K562 (cell line): ENCODE measurements at regions not wholly inside any gene's neighbourhood (a gene's known extent, or its start where the extent isn't known, plus 50 kb on each side); places are given as distances from the start of the nearest gene placed in this dataset.

Source experiments
- ATAC-seq: fragments of 200-7000 bp; cut with Tn5 transposase; 3 replicates; pipeline ENCODE4 v1.9.1; 2020; ENCODE audit warnings: moderate library complexity
- BruUV-seq: library from RNA; stranded (reverse); fragments of 400-500 nt; replicated peaks from 2 replicates; lab custom pipeline; 2021; lab: Mats Ljungman, UMichigan
- CTCF ChIA-PET: fragments of 300-600 bp; formaldehyde crosslinking; extraction: SDS; loops from one replicate; lab custom pipeline; 2021; ENCODE audit warnings: low intra/inter-chr PET ratio; lab: Yijun Ruan, JAX
- POLR2A ChIA-PET: fragments of 300-600, 350-650 bp; sonication (Branson Sonifier 250); formaldehyde crosslinking; extraction: SDS; loops from one replicate; lab custom pipeline; 2021; ENCODE audit warnings: antibody characterized with exemption, inconsistent platforms; lab: Yijun Ruan, JAX
- DNase-seq, 4 experiments: peaks; one replicate each; pipeline versions ENCODE4 v3.0.0 to v3.0.0-alpha.2; 2011 to 2018; ENCODE audit warnings: low spot score in 3 of 4, mixed read lengths in 3 of 4; ENCODE audit errors: extremely low read depth in 1 of 4
- FAIRE-seq: peaks from 2 replicates; lab custom pipeline; 2011; peaks lifted over from hg19 to GRCh38; lab: Jason Lieb, UNC
- H2AFZ ChIP-seq: 2 replicates; pipeline ENCODE4 v1.6.0; 2011; ENCODE audit warnings: low read depth, low read length, control low read depth, inconsistent platforms
- H3K27ac ChIP-seq: fragments of 200-600 bp; 3 replicates; pipeline ENCODE4 v1.8.0; 2011; ENCODE audit warnings: low read depth, mild to moderate bottlenecking, control low read depth, inconsistent platforms, low read length, moderate library complexity, mixed read lengths; ENCODE audit errors: extremely low read depth
- H3K27me3 ChIP-seq, 2 experiments: fragments of 300-600 bp in 1 of 2; 2 replicates in 1 of 2; 3 replicates in 1 of 2; pipeline versions ENCODE4 v1.6.0 to v1.8.0; 2011; ENCODE audit warnings: inconsistent platforms in 2 of 2, low read length in 2 of 2, mild to moderate bottlenecking in 1 of 2, mixed read lengths in 1 of 2, moderate library complexity in 1 of 2; ENCODE audit not compliant: control insufficient read depth in 2 of 2, insufficient read depth in 2 of 2
- H3K36me3 ChIP-seq: fragments of 300-600 bp; 3 replicates; pipeline ENCODE4 v1.8.0; 2011; ENCODE audit warnings: mild to moderate bottlenecking, low read length, inconsistent platforms; ENCODE audit not compliant: control insufficient read depth, insufficient read depth
- H3K4me1 ChIP-seq, 2 experiments: fragments of 200-600 bp in 1 of 2; replicated peaks in 1 of 2; 2 replicates in 1 of 2; 3 replicates in 1 of 2; pipeline versions ENCODE4 v1.5.1 to v1.8.0; 2011; ENCODE audit warnings: inconsistent platforms in 2 of 2, low read length in 2 of 2, mild to moderate bottlenecking in 1 of 2, mixed read lengths in 1 of 2, moderate library complexity in 1 of 2; ENCODE audit not compliant: control insufficient read depth in 2 of 2, insufficient read depth in 2 of 2
- H3K4me2 ChIP-seq: 2 replicates; pipeline ENCODE4 v1.6.1; 2011; ENCODE audit warnings: low read length, control low read depth, inconsistent platforms, mixed read lengths; ENCODE audit not compliant: insufficient read depth
- H3K4me3 ChIP-seq: fragments of 200-600 bp; sonication (generic), shearing (Covaris generic); 2 replicates; pipeline ENCODE4 v1.5.1; 2016; ENCODE audit warnings: control low read depth, inconsistent platforms
- H3K79me2 ChIP-seq: fragments of 200-600 bp; 3 replicates; pipeline ENCODE4 v1.8.0; 2011; ENCODE audit warnings: low read length, inconsistent platforms; ENCODE audit not compliant: control insufficient read depth, insufficient read depth
- H3K9ac ChIP-seq, 2 experiments: 2 replicates each; pipeline versions ENCODE4 v1.6.0 to v1.6.1; 2011; ENCODE audit warnings: low read depth in 2 of 2, low read length in 2 of 2, control low read depth in 1 of 2, inconsistent platforms in 1 of 2, mild to moderate bottlenecking in 1 of 2, mixed read lengths in 1 of 2; ENCODE audit not compliant: insufficient read depth in 1 of 2
- H3K9me1 ChIP-seq: one replicate; pipeline ENCODE4 v1.6.0; 2011; ENCODE audit warnings: inconsistent platforms, mild to moderate bottlenecking, low read length, moderate library complexity; ENCODE audit not compliant: control insufficient read depth, insufficient read depth
- H3K9me3 ChIP-seq: replicated peaks from 2 replicates; pipeline ENCODE4 v1.5.1; 2011; ENCODE audit warnings: low read depth, low read length, inconsistent platforms; ENCODE audit not compliant: control insufficient read depth, insufficient read depth
- H4K20me1 ChIP-seq: replicated peaks from 2 replicates; pipeline ENCODE4 v1.6.1; 2011; ENCODE audit warnings: low read length, inconsistent platforms, mixed read lengths; ENCODE audit not compliant: control insufficient read depth, insufficient read depth
- ATF2 ChIP-seq: sonication (generic); formaldehyde crosslinking; IDR thresholded peaks from 2 replicates; pipeline ENCODE4 v1.8.1; 2022; ENCODE audit warnings: missing genetic modification reagents
- BRF1 ChIP-seq: IDR thresholded peaks from 3 replicates; pipeline ENCODE4 v1.6.1; 2011; ENCODE audit warnings: borderline replicate concordance, mild to moderate bottlenecking; ENCODE audit not compliant: insufficient read length; ENCODE audit errors: extremely low read depth
- CSDE1 ChIP-seq, 2 experiments: fragments of 450-650 bp; IDR thresholded peaks; 2 replicates each; pipeline ENCODE4 v1.6.1; 2016; ENCODE audit warnings: mild to moderate bottlenecking in 1 of 2
- E2F6 ChIP-seq, 2 experiments: IDR thresholded peaks; 2 replicates each; pipeline ENCODE4 v1.6.1; 2011; ENCODE audit warnings: borderline replicate concordance in 1 of 2, control low read depth in 1 of 2, low read depth in 1 of 2, low read length in 1 of 2, mild to moderate bottlenecking in 1 of 2, mixed read lengths in 1 of 2, moderate library complexity in 1 of 2; ENCODE audit not compliant: insufficient read depth in 1 of 2, insufficient read length in 1 of 2, poor library complexity in 1 of 2, severe bottlenecking in 1 of 2; ENCODE audit errors: extremely low read depth in 1 of 2
- EHMT2 ChIP-seq: fragments of 450-650 bp; IDR thresholded peaks from 2 replicates; pipeline ENCODE4 v1.6.1; 2018; ENCODE audit warnings: antibody characterized with exemption
- GATAD2A ChIP-seq: fragments of 450-650 bp; IDR thresholded peaks from 2 replicates; pipeline ENCODE4 v1.6.1; 2017
- HNRNPK ChIP-seq: fragments of 200-400 bp; formaldehyde crosslinking; IDR thresholded peaks from one replicate; pipeline ENCODE4 v1.6.1; 2018; ENCODE audit warnings: mild to moderate bottlenecking, low read depth, low read length; ENCODE audit not compliant: poor library complexity, severe bottlenecking
- KLF6 ChIP-seq: fragments of 250-450 bp; sonication (Bioruptor Pico); IDR thresholded peaks from 2 replicates; pipeline ENCODE4 v1.4.0; 2020; ENCODE audit warnings: mild to moderate bottlenecking, moderate library complexity, borderline replicate concordance
- MTA3 ChIP-seq: fragments of 450-650 bp; formaldehyde crosslinking; IDR thresholded peaks from 2 replicates; pipeline ENCODE4 v1.6.1; 2017; ENCODE audit warnings: mild to moderate bottlenecking, borderline replicate concordance
- NBN ChIP-seq: fragments of 450-650 bp; IDR thresholded peaks from 2 replicates; pipeline ENCODE4 v1.6.1; 2016; ENCODE audit warnings: low read depth, mild to moderate bottlenecking
- NR2F6 ChIP-seq: fragments of 450-650 bp; formaldehyde crosslinking; IDR thresholded peaks from 2 replicates; pipeline ENCODE4 v1.4.0; 2020; ENCODE audit warnings: mild to moderate bottlenecking
- TAF15 ChIP-seq: fragments of 200-400 bp; formaldehyde crosslinking; IDR thresholded peaks from 2 replicates; pipeline ENCODE4 v1.6.1; 2017; ENCODE audit warnings: mild to moderate bottlenecking, low read depth, low read length, moderate library complexity
- TFE3 ChIP-seq: fragments of 450-650 bp; formaldehyde crosslinking; IDR thresholded peaks from 2 replicates; pipeline ENCODE4 v1.4.0; 2020; ENCODE audit warnings: mild to moderate bottlenecking, mixed read lengths
- ZHX1 ChIP-seq: fragments of 150-350 bp; conservative IDR thresholded peaks from 2 replicates; pipeline ENCODE4 v1.6.1; 2014; ENCODE audit warnings: low read length
- ZNF24 ChIP-seq: fragments of 450-650 bp; IDR thresholded peaks from 2 replicates; pipeline ENCODE4 v1.6.1; 2016
- ZNF780A ChIP-seq: fragments of 250-450 bp; sonication (Bioruptor Pico); IDR thresholded peaks from 2 replicates; pipeline ENCODE4 v1.5.0; 2021; ENCODE audit warnings: mild to moderate bottlenecking
- WGBS: fragments of 100-300 bp; shearing (Covaris generic); methylation state at CpG from one replicate; pipeline ENCODE4 v1.1.6; 2016; ENCODE audit warnings: low coverage, mixed read lengths; ENCODE audit not compliant: insufficient coverage; ENCODE audit errors: missing lambda C conversion rate; 5-methylcytosine and 5-hydroxymethylcytosine counted together
- in situ Hi-C: fragments of 300-500 bp; cut with MboI; formaldehyde crosslinking; loops from 4 replicates; pipeline ENCODE4 v1.15.0; 2018; ENCODE audit warnings: inconsistent platforms, mixed read lengths
- intact Hi-C: fragments of 100-400 bp; cut with micrococcal nuclease; formaldehyde crosslinking; loops from 2 replicates; pipeline ENCODE4 v1.14.2; 2022

- no peak for TF ChIP-seq GATAD2A
- TF ChIP-seq EHMT2 = no peak
- TF ChIP-seq NR2F6 (CRISPR knock-in tag) = no peak
- no peak for TF ChIP-seq KLF6 (CRISPR knock-in tag)
- TF ChIP-seq ZHX1 = no peak
- TF ChIP-seq TAF15 = no peak
- TF ChIP-seq CSDE1 (IDR thresholded peaks at IDR 0.05) = no peak
- no peak for TF ChIP-seq ATF2 (CRISPR knock-in tag)
- TF ChIP-seq BRF1 = no peak
- no peak for TF ChIP-seq ZNF24
- TF ChIP-seq ZNF780A (CRISPR knock-in tag) = no peak
- TF ChIP-seq E2F6 (IDR thresholded peaks at IDR 0.05; ENCODE audit: borderline replicate concordance in 1 of 2, extremely low read depth in 1 of 2, insufficient read depth in 1 of 2, insufficient read length in 1 of 2, low read depth in 1 of 2, low read length in 1 of 2, poor library complexity in 1 of 2, severe bottlenecking in 1 of 2) = no peak
- no peak for TF ChIP-seq TFE3 (CRISPR knock-in tag)
- no peak for TF ChIP-seq MTA3
- TF ChIP-seq HNRNPK = no peak
- TF ChIP-seq NBN = no peak
- FAIRE-seq (no peak), DNase-seq (no peak), ATAC-seq (no peak)
- H3K79me2 ChIP-seq = no peaks in the 10 kb centered on the region
- no peak overlapping the region for H2AFZ ChIP-seq
- H3K27me3 ChIP-seq = no peaks in the 10 kb centered on the region
- no TSS peak for BruUV-seq
- intact Hi-C loops = loop anchor here (10.0 kb wide), 1 partner anchor 117 kb away; no protein-coding TSS in a partner anchor
- H3K4me3 ChIP-seq = no peak overlapping the region
- H3K9ac ChIP-seq = no peak overlapping the region
- no peak overlapping the region for H3K4me2 ChIP-seq
- ChIA-PET POLR2A (no interaction called here), CTCF (no interaction called here)
- H3K27ac ChIP-seq = no peak overlapping the region
- WGBS = 0% methylated on average over 5 of the region's 5 CpGs
- no peaks in the 10 kb centered on the region for H4K20me1 ChIP-seq
- H3K9me3 ChIP-seq = no peaks in the 10 kb centered on the region
- no peaks in the 10 kb centered on the region for H3K36me3 ChIP-seq
- in situ Hi-C loops = no loop called here
- no peaks in the 10 kb centered on the region; a peak in 3 of 5 replicates for H3K4me1 ChIP-seq
- no peaks in the 10 kb centered on the region for H3K9me1 ChIP-seq
Measured at GRCh38 chr9:32701321-32702022, 66.0 kb upstream of the TAF1L start.
